Endodermal cell (in vitro differentiated cells): ENCODE measurements at regions not wholly inside any gene's neighbourhood (a gene's known extent, or its start where the extent isn't known, plus 50 kb on each side); places are given as distances from the start of the nearest gene placed in this dataset.

ENCODE experiments used
- DNase-seq: peaks from one replicate; pipeline ENCODE4 v3.0.0-alpha.2; 2017
- H3K27ac ChIP-seq: 2 replicates; pipeline ENCODE4 v1.5.1; 2013; ENCODE audit warnings: mild to moderate bottlenecking, low read depth, low read length, moderate library complexity
- H3K27me3 ChIP-seq: 2 replicates; pipeline ENCODE4 v1.6.1; 2013; ENCODE audit warnings: mild to moderate bottlenecking, low read length, moderate library complexity; ENCODE audit not compliant: insufficient read depth, control insufficient read depth, poor library complexity, severe bottlenecking
- H3K36me3 ChIP-seq: 2 replicates; pipeline ENCODE4 v1.7.0; 2013; ENCODE audit warnings: mild to moderate bottlenecking, low read length, moderate library complexity; ENCODE audit not compliant: control insufficient read depth, insufficient read depth
- H3K4me1 ChIP-seq: one replicate; pipeline ENCODE4 v1.7.0; 2013; ENCODE audit warnings: low read length; ENCODE audit not compliant: control insufficient read depth, insufficient read depth
- H3K4me3 ChIP-seq: 2 replicates; pipeline ENCODE4 v1.5.1; 2013; ENCODE audit warnings: mild to moderate bottlenecking, low read length, moderate library complexity
- H3K9ac ChIP-seq: 2 replicates; pipeline ENCODE4 v1.6.1; 2013; ENCODE audit warnings: mild to moderate bottlenecking, low read length, moderate library complexity; ENCODE audit not compliant: poor library complexity, severe bottlenecking; ENCODE audit errors: extremely low read depth
- H3K9me3 ChIP-seq: 2 replicates; pipeline ENCODE4 v1.6.1; 2013; ENCODE audit warnings: mild to moderate bottlenecking, low read length, moderate library complexity; ENCODE audit not compliant: control insufficient read depth
- H3K27ac Mint-ChIP-seq: 2 replicates; pipeline ENCODE4 v1.8.0; 2020; ENCODE audit warnings: mixed read lengths
- H3K27me3 Mint-ChIP-seq: 2 replicates; pipeline ENCODE4 v1.8.0; 2021; ENCODE audit warnings: mild to moderate bottlenecking, mixed read lengths; ENCODE audit not compliant: insufficient read depth
- H3K36me3 Mint-ChIP-seq: 2 replicates; pipeline ENCODE4 v1.8.0; 2020; ENCODE audit warnings: low read depth, mixed read lengths
- H3K4me1 Mint-ChIP-seq: 2 replicates; pipeline ENCODE4 v1.8.0; 2020; ENCODE audit warnings: mixed read lengths
- H3K4me3 Mint-ChIP-seq: 2 replicates; pipeline ENCODE4 v1.8.0; 2020; ENCODE audit warnings: mild to moderate bottlenecking, moderate library complexity, mixed read lengths
- H3K9me3 Mint-ChIP-seq: 2 replicates; pipeline ENCODE4 v1.8.0; 2020; ENCODE audit warnings: mild to moderate bottlenecking, mixed read lengths
- CTCF ChIP-seq: fragments of 200-600 bp; sonication (generic); conservative IDR thresholded peaks from 2 replicates; pipeline ENCODE4 v1.5.0; 2021; ENCODE audit warnings: antibody characterized with exemption, mild to moderate bottlenecking
- WGBS, 2 experiments: methylation state at CpG; one replicate each; pipeline versions ENCODE4 v1.1.5 to v1.1.7; 2013; ENCODE audit warnings: missing lambda C conversion rate in 2 of 2, mixed read lengths in 1 of 2; ENCODE audit not compliant: insufficient coverage in 1 of 2, insufficient read length in 1 of 2; 5-methylcytosine and 5-hydroxymethylcytosine counted together

DNA sequence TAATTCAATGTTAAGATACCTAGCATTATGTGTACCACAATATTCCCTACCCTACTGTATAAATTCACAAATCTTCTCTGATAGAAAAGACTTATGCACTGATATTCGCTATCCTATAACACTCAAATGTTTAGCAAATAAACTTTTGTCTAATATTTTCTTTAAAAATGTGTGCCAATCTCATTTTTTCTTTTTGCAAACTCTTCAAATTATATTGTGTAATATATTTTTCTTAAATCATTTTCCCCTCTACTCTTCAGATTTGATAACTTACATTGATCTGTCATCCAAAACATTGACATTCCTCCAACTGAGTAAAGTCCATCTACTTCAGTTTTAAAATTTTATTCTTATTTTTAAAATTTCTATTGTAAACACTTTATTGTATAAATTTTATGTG is 240.2 kb upstream of the CNTNAP2 start:
- no peaks in the 10 kb centered on the region for H3K36me3 ChIP-seq
- no peak overlapping the region for H3K4me3 ChIP-seq
- Mint-ChIP-seq H3K36me3 (no peaks in the 10 kb centered on the region), H3K4me3 (no peak overlapping the region), H3K9me3 (no peaks in the 10 kb centered on the region), H3K27ac (no peak overlapping the region), H3K4me1 (no peaks in the 10 kb centered on the region), H3K27me3 (no peaks in the 10 kb centered on the region)
- no peaks in the 10 kb centered on the region for H3K4me1 ChIP-seq
- no peaks in the 10 kb centered on the region for H3K9me3 ChIP-seq
- no peak overlapping the region for H3K9ac ChIP-seq
- no peak overlapping the region for H3K27ac ChIP-seq
- no peak for TF ChIP-seq CTCF
- no peak for DNase-seq
- no peaks in the 10 kb centered on the region for H3K27me3 ChIP-seq
- 84 to 100% methylated on average over 1 of the region's 1 CpG for WGBS, 2 experiments

GRCh38 chr7:145875267-145875666 is 241.3 kb upstream of the CNTNAP2 start:
- TF ChIP-seq CTCF: no peak
- no peak overlapping the region for H3K9ac ChIP-seq
- Mint-ChIP-seq H3K27me3 (no peaks in the 10 kb centered on the region), H3K9me3 (no peaks in the 10 kb centered on the region), H3K4me1 (no peaks in the 10 kb centered on the region), H3K4me3 (no peak overlapping the region), H3K36me3 (no peaks in the 10 kb centered on the region), H3K27ac (no peak overlapping the region)
- H3K4me1 ChIP-seq: no peaks in the 10 kb centered on the region
- no peaks in the 10 kb centered on the region for H3K36me3 ChIP-seq
- H3K9me3 ChIP-seq: no peaks in the 10 kb centered on the region
- H3K4me3 ChIP-seq: no peak overlapping the region
- H3K27ac ChIP-seq: no peak overlapping the region
- no peaks in the 10 kb centered on the region for H3K27me3 ChIP-seq
- DNase-seq: no peak

- Histone ChIP-seq H3K27me3 (peaks cover 4% of the 10 kb centered on the region), H3K9ac (no peak overlapping the region), H3K4me1 (no peaks in the 10 kb centered on the region), H3K4me3 (no peak overlapping the region), H3K36me3 (no peaks in the 10 kb centered on the region), H3K9me3 (no peaks in the 10 kb centered on the region), H3K27ac (no peak overlapping the region)
- Mint-ChIP-seq H3K4me1 (no peaks in the 10 kb centered on the region), H3K27ac (no peak overlapping the region), H3K4me3 (no peak overlapping the region), H3K9me3 (peaks cover 6% of the 10 kb centered on the region), H3K27me3 (peaks cover 4% of the 10 kb centered on the region), H3K36me3 (no peaks in the 10 kb centered on the region)
- no peak for TF ChIP-seq CTCF
- DNase-seq: no peak
- WGBS, 2 experiments: 80 to 86% methylated on average over 1 to 2 of the region's 2 CpGs
Measured at GRCh38 chr7:145868935-145869334, 247.7 kb upstream of the CNTNAP2 start.
